GM12874 (cell line): ENCODE measurements at regions not wholly inside any gene's neighbourhood (a gene's known extent, or its start where the extent isn't known, plus 50 kb on each side); places are given as distances from the start of the nearest gene placed in this dataset.

Experiments
- TF ChIP-seq, protein P1 (sequence below): IDR thresholded peaks from 2 replicates; pipeline ENCODE4 v1.5.1; 2011; ENCODE audit warnings: low read depth, mild to moderate bottlenecking, control low read depth, low read length, moderate library complexity; ENCODE audit not compliant: insufficient read depth

DNA sequence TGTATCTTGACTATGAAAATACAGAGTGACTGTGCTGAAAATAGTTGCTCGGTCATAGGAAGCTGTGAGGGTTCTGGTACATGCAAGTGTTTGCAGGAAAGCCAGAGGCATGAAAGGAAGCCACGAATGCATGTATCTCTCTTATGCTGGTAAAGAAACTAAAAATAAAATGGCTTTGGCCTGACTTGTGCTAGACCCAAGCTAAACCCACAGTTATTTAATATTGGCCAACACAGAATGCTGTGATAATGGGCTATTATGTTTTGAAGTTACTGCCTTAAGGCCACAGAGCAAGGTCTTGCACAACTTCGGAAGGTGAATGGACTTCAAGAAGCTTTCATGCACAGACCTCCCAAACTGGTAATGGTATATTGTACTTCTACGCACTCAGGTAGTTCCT lies 518.2 kb upstream of the HTR2A start:
- TF ChIP-seq, protein P1, sequence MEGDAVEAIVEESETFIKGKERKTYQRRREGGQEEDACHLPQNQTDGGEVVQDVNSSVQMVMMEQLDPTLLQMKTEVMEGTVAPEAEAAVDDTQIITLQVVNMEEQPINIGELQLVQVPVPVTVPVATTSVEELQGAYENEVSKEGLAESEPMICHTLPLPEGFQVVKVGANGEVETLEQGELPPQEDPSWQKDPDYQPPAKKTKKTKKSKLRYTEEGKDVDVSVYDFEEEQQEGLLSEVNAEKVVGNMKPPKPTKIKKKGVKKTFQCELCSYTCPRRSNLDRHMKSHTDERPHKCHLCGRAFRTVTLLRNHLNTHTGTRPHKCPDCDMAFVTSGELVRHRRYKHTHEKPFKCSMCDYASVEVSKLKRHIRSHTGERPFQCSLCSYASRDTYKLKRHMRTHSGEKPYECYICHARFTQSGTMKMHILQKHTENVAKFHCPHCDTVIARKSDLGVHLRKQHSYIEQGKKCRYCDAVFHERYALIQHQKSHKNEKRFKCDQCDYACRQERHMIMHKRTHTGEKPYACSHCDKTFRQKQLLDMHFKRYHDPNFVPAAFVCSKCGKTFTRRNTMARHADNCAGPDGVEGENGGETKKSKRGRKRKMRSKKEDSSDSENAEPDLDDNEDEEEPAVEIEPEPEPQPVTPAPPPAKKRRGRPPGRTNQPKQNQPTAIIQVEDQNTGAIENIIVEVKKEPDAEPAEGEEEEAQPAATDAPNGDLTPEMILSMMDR = no peak

DNA sequence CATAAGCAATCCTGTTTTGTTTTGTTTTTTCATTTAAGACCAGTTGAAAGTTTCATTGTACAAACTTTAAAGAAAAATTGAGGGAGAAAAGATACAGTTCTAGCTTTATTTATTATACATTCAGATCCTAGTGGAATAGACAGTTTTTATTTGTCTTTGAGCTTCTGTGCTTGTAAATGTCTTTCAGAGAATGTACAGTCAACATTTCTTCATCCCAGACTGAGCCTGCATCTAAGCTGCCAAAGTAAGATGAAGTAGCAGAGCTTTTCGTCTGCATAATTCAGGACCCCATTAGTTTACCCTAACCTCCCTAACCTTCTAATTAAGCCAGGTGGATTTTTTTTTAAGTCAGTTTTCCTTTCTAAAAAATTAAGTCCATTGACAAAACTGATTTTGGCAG lies 516.7 kb upstream of the HTR2A start:
- TF ChIP-seq, protein P1 = no peak

DNA sequence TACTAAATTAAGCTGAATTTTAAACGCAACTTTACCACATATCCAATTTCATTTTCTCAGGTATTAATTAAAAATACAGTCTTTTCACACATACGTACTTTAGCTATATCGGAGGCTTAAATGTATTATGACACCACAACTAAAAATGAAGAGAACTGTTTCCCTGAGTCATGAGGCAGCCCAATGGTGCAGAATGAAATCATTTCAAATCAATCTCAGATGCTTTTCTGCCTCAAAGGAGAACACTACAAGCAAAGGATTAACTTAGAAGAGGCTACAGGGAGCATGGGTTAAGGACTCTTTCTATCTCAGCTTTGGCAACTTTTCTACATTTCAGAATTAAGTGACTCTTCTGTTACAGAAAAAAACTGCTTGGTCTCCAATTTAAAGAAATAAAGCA lies 516.3 kb upstream of the HTR2A start:
- TF ChIP-seq, protein P1 = no peak

DNA sequence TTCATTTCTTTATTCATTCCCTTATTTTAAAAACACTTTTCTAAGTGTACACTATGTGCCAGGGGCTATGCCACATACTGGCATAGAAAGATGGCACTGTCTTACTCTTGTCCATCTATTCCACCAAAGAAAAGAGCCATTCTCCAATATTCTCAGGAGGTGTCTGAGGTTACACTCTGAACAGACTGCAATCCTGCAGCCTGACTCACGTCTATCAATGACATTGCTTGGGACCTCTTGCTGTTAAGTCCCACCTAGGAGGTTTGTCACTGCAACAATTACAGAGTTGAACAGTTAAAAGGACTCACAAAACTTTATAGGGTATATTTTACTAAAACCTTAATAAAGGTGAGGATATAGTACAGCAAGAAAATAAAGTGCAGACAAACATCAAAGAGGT lies 512.9 kb upstream of the HTR2A start:
- TF ChIP-seq, protein P1 = no peak

DNA sequence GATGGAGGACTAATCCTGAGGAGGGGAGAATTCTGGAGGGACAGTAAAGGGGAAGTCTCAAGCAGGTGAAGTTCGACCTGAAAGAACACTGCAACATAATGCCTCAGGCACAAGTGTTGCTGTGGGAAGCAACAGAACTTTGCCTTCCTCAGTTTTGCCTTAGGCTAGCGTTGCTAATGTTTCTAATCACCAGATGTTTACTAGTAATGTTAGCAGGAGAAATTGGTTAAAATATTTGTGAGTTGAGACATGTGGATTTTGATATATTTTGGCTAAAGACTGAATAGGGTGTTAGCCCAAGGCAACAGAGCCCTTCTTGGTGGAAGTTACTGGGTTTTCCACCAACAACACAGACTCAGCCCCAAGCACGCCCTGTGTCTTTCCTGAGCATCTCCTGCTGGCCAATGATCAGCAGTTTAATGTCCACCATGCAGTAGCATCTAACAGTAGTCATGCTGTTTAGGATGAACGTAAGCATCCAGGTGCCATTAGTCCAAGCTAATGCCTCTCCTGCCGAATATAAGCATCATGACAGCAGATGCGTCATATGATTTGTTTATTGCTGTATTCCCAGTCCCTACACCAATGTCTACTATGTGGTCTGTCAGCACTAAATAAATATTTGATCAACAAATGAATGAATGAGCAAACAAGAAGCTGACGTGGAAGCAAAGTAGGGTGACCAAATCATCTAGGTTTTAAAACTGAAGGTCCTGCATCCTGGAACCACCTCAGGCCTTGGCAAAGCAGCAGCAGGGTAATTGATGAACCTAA lies 511.9 kb upstream of the HTR2A start:
- TF ChIP-seq, protein P1 = no peak

DNA sequence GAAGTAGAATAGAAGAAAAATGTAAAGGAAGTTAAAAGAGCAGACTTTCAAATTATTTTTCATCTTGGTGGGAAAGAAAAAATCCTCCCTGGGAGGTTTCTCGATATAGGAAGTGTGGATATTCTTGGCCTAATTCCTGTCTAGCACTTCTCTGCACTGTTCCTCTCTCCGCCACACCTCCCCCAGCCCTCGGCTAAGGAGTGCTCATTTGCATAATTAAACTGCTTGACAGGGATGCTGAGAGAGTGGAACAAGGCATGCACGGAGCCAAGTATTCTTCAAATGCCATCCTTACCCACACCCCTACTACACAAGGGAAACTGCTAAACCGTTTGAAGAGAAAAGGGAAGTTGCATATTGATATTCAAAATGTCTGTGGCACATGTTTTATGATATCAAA lies 511.0 kb upstream of the HTR2A start:
- TF ChIP-seq, protein P1 = no peak

DNA sequence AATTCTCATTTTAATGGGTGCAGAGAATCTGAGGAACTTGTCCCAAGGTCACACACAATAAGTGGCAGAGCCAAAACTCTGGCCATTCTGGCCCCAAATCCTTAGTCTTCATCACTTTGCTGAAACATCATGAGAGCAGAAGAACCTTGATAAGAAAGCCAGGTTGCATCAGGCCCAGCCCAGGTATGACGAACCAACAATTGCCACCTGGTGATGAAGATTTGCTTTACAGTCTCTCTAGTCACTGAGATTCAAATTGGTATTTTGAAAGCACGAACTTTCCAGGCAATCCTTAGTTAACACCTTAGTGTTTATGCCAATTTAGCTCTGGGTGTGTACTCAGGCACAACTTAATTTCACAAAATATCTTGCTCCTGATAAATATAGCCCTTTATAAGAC lies 502.7 kb upstream of the HTR2A start:
- TF ChIP-seq, protein P1 = no peak
